ENCODE measurements at regions not wholly inside any gene's neighbourhood (a gene's known extent, or its start where the extent isn't known, plus 50 kb on each side); places are given as distances from the start of the nearest gene placed in this dataset.
A peak's percentile ranks its signal among the peaks of the same experiment; 100 is the strongest.
"Not testable (repeated sequence)": the region's sequence is repeated elsewhere in the genome, so short reads cannot be mapped to it uniquely, and the experiment has no call there.

- no peak overlapping the region for H3K14ac ChIP-seq (ENCODE audit: low read length in 2 of 2)
- no peak overlapping the region for H2BK12ac ChIP-seq (ENCODE audit: low read length in 2 of 2)
- H3K4me1 ChIP-seq (ENCODE audit: control insufficient read depth, insufficient read depth, low read depth, low read length): peaks cover 2% of the 10 kb centered on the region
- no peak overlapping the region for H3K23ac ChIP-seq (ENCODE audit: low read length in 2 of 2)
- H2AFZ ChIP-seq (ENCODE audit: low read depth, low read length): no peak overlapping the region
- no peak overlapping the region for H2BK120ac ChIP-seq (ENCODE audit: low read depth, low read length)
- DNase-seq: no peak
- no peaks in the 10 kb centered on the region for H3K36me3 ChIP-seq (ENCODE audit: control insufficient read depth in 1 of 2, insufficient read depth in 2 of 2, low read depth in 1 of 2, low read length in 2 of 2)
- no peak overlapping the region for H3K4me3 ChIP-seq (ENCODE audit: insufficient read depth in 1 of 2, low read depth in 1 of 2, low read length in 2 of 2)
- no peaks in the 10 kb centered on the region for H3K79me1 ChIP-seq (replicated peaks; ENCODE audit: low read length, poor library complexity, severe bottlenecking)
- H2AK5ac ChIP-seq (ENCODE audit: low read length, severe bottlenecking): no peak overlapping the region
- H3K27me3 ChIP-seq (ENCODE audit: control insufficient read depth in 1 of 2, insufficient read depth in 1 of 2, low read length in 2 of 2): no peaks in the 10 kb centered on the region
- H2BK15ac ChIP-seq (ENCODE audit: low read depth, poor library complexity, severe bottlenecking): no peak overlapping the region
- no peaks in the 10 kb centered on the region for H3K9me3 ChIP-seq (ENCODE audit: control insufficient read depth, low read length)
- H3K4ac ChIP-seq (ENCODE audit: low read depth in 1 of 2, low read length in 2 of 2): no peak overlapping the region
- 34% methylated on average over 1 of the region's 1 CpG for WGBS
- no peak overlapping the region for H3K9ac ChIP-seq (ENCODE audit: low read length)
- no peak overlapping the region for H2BK5ac ChIP-seq (ENCODE audit: low read depth, low read length, poor library complexity, severe bottlenecking)
- H3K18ac ChIP-seq (ENCODE audit: low read depth in 1 of 2, low read length in 2 of 2): no peak overlapping the region
- H4K8ac ChIP-seq (ENCODE audit: low read length): no peak overlapping the region
- H4K91ac ChIP-seq (ENCODE audit: low read length): no peak overlapping the region
- no peak overlapping the region for H3K27ac ChIP-seq (ENCODE audit: low read length, poor library complexity, severe bottlenecking)
- no peak overlapping the region for H3K4me2 ChIP-seq (ENCODE audit: low read length, poor library complexity, severe bottlenecking)
These were observed 194.4 kb downstream of the COX18 start for GRCh38 chr4:72875138-72875537.

- Histone ChIP-seq H3K4me1 (ENCODE audit: control insufficient read depth, insufficient read depth, low read depth, low read length) (peaks cover 2% of the 10 kb centered on the region), H3K4ac (ENCODE audit: low read depth in 1 of 2, low read length in 2 of 2) (no peak overlapping the region), H2BK120ac (ENCODE audit: low read depth, low read length) (no peak overlapping the region), H3K4me3 (ENCODE audit: insufficient read depth in 1 of 2, low read depth in 1 of 2, low read length in 2 of 2) (no peak overlapping the region), H3K4me2 (ENCODE audit: low read length, poor library complexity, severe bottlenecking) (no peak overlapping the region), H4K91ac (ENCODE audit: low read length) (no peak overlapping the region), H3K27ac (ENCODE audit: low read length, poor library complexity, severe bottlenecking) (no peak overlapping the region), H3K36me3 (ENCODE audit: control insufficient read depth in 1 of 2, insufficient read depth in 2 of 2, low read depth in 1 of 2, low read length in 2 of 2) (no peaks in the 10 kb centered on the region), H2BK5ac (ENCODE audit: low read depth, low read length, poor library complexity, severe bottlenecking) (no peak overlapping the region), H4K8ac (ENCODE audit: low read length) (no peak overlapping the region), H3K18ac (ENCODE audit: low read depth in 1 of 2, low read length in 2 of 2) (no peak overlapping the region), H2BK15ac (ENCODE audit: low read depth, poor library complexity, severe bottlenecking) (no peak overlapping the region), H3K9ac (ENCODE audit: low read length) (no peak overlapping the region), H3K79me1 (replicated peaks; ENCODE audit: low read length, poor library complexity, severe bottlenecking) (no peaks in the 10 kb centered on the region), H3K23ac (ENCODE audit: low read length in 2 of 2) (no peak overlapping the region), H2AK5ac (ENCODE audit: low read length, severe bottlenecking) (no peak overlapping the region), H3K27me3 (ENCODE audit: control insufficient read depth in 1 of 2, insufficient read depth in 1 of 2, low read length in 2 of 2) (no peaks in the 10 kb centered on the region), H2BK12ac (ENCODE audit: low read length in 2 of 2) (no peak overlapping the region), H3K9me3 (ENCODE audit: control insufficient read depth, low read length) (peaks cover 4% of the 10 kb centered on the region), H2AFZ (ENCODE audit: low read depth, low read length) (no peak overlapping the region), H3K14ac (ENCODE audit: low read length in 2 of 2) (no peak overlapping the region)
- no peak for DNase-seq
These were observed 204.6 kb downstream of the COX18 start for GRCh38 chr4:72864898-72865297.

- not testable (repeated sequence) for H3K4me3 ChIP-seq (ENCODE audit: insufficient read depth in 1 of 2, low read depth in 1 of 2, low read length in 2 of 2); H2BK12ac ChIP-seq (ENCODE audit: low read length in 2 of 2); H3K18ac ChIP-seq (ENCODE audit: low read depth in 1 of 2, low read length in 2 of 2); H2BK5ac ChIP-seq (ENCODE audit: low read depth, low read length, poor library complexity, severe bottlenecking); H2AFZ ChIP-seq (ENCODE audit: low read depth, low read length); H3K36me3 ChIP-seq (ENCODE audit: control insufficient read depth in 1 of 2, insufficient read depth in 2 of 2, low read depth in 1 of 2, low read length in 2 of 2); H2AK5ac ChIP-seq (ENCODE audit: low read length, severe bottlenecking); H4K8ac ChIP-seq (ENCODE audit: low read length); H3K4ac ChIP-seq (ENCODE audit: low read depth in 1 of 2, low read length in 2 of 2); H3K79me1 ChIP-seq (replicated peaks; ENCODE audit: low read length, poor library complexity, severe bottlenecking); H3K14ac ChIP-seq (ENCODE audit: low read length in 2 of 2); H3K9me3 ChIP-seq (ENCODE audit: control insufficient read depth, low read length); H3K27me3 ChIP-seq (ENCODE audit: control insufficient read depth in 1 of 2, insufficient read depth in 1 of 2, low read length in 2 of 2); H2BK15ac ChIP-seq (ENCODE audit: low read depth, poor library complexity, severe bottlenecking); H2BK120ac ChIP-seq (ENCODE audit: low read depth, low read length); H3K27ac ChIP-seq (ENCODE audit: low read length, poor library complexity, severe bottlenecking); H3K23ac ChIP-seq (ENCODE audit: low read length in 2 of 2); H3K4me1 ChIP-seq (ENCODE audit: control insufficient read depth, insufficient read depth, low read depth, low read length); DNase-seq; H4K91ac ChIP-seq (ENCODE audit: low read length); H3K4me2 ChIP-seq (ENCODE audit: low read length, poor library complexity, severe bottlenecking); H3K9ac ChIP-seq (ENCODE audit: low read length)
- WGBS: 94% methylated on average over 1 of the region's 1 CpG
These were observed 205.2 kb downstream of the COX18 start for GRCh38 chr4:72864277-72864676.

GRCh38 chr4:72860766-72861165, 208.8 kb downstream of the COX18 start:
- Histone ChIP-seq H2AFZ (ENCODE audit: low read depth, low read length) (no peak overlapping the region), H3K9me3 (ENCODE audit: control insufficient read depth, low read length) (no peaks in the 10 kb centered on the region), H2BK5ac (ENCODE audit: low read depth, low read length, poor library complexity, severe bottlenecking) (no peak overlapping the region), H3K9ac (ENCODE audit: low read length) (no peak overlapping the region), H2BK15ac (ENCODE audit: low read depth, poor library complexity, severe bottlenecking) (no peak overlapping the region), H3K4me3 (ENCODE audit: insufficient read depth in 1 of 2, low read depth in 1 of 2, low read length in 2 of 2) (no peak overlapping the region), H3K14ac (ENCODE audit: low read length in 2 of 2) (no peak overlapping the region), H2BK12ac (ENCODE audit: low read length in 2 of 2) (no peak overlapping the region), H2AK5ac (ENCODE audit: low read length, severe bottlenecking) (no peak overlapping the region), H3K27ac (ENCODE audit: low read length, poor library complexity, severe bottlenecking) (peak overlapping the region; percentile 59), H3K23ac (ENCODE audit: low read length in 2 of 2) (no peak overlapping the region), H3K4me1 (ENCODE audit: control insufficient read depth, insufficient read depth, low read depth, low read length) (peaks cover 2% of the 10 kb centered on the region), H3K36me3 (ENCODE audit: control insufficient read depth in 1 of 2, insufficient read depth in 2 of 2, low read depth in 1 of 2, low read length in 2 of 2) (no peaks in the 10 kb centered on the region), H4K8ac (ENCODE audit: low read length) (no peak overlapping the region), H3K27me3 (ENCODE audit: control insufficient read depth in 1 of 2, insufficient read depth in 1 of 2, low read length in 2 of 2) (no peaks in the 10 kb centered on the region), H4K91ac (ENCODE audit: low read length) (no peak overlapping the region), H2BK120ac (ENCODE audit: low read depth, low read length) (no peak overlapping the region), H3K18ac (ENCODE audit: low read depth in 1 of 2, low read length in 2 of 2) (no peak overlapping the region), H3K4ac (ENCODE audit: low read depth in 1 of 2, low read length in 2 of 2) (no peak overlapping the region), H3K79me1 (replicated peaks; ENCODE audit: low read length, poor library complexity, severe bottlenecking) (no peaks in the 10 kb centered on the region), H3K4me2 (ENCODE audit: low read length, poor library complexity, severe bottlenecking) (no peak overlapping the region)
- DNase-seq: peak; percentile 3

Measured in mesenchymal stem cell (in vitro differentiated cells and primary cell).